Neural progenitor cell (in vitro differentiated cells): ENCODE measurements at regions not wholly inside any gene's neighbourhood (a gene's known extent, or its start where the extent isn't known, plus 50 kb on each side); places are given as distances from the start of the nearest gene placed in this dataset.

Source experiments
- DNase-seq: peaks from one replicate; pipeline ENCODE4 v3.0.0-alpha.2; 2016; ENCODE audit warnings: low spot score
- H2AFZ ChIP-seq: fragments of 200-600 bp; sonication (generic); replicated peaks from 2 replicates; pipeline ENCODE4 v1.6.1; 2016; ENCODE audit warnings: antibody characterized with exemption
- H3F3A ChIP-seq: fragments of 200-600 bp; sonication (generic); 2 replicates; pipeline ENCODE4 v1.6.1; 2016; ENCODE audit warnings: antibody characterized with exemption, low read depth
- H3K27ac ChIP-seq: fragments of 200-600 bp; sonication (generic); 2 replicates; pipeline ENCODE4 v1.5.1; 2016; ENCODE audit warnings: mild to moderate bottlenecking
- H3K27me3 ChIP-seq: fragments of 200-600 bp; sonication (generic); 2 replicates; pipeline ENCODE4 v1.6.1; 2016; ENCODE audit warnings: mild to moderate bottlenecking, moderate library complexity
- H3K36me3 ChIP-seq: fragments of 200-600 bp; sonication (generic); 2 replicates; pipeline ENCODE4 v1.5.1; 2016
- H3K4me1 ChIP-seq: fragments of 200-600 bp; sonication (generic); 2 replicates; pipeline ENCODE4 v1.6.1; 2016; ENCODE audit warnings: mixed run types
- H3K4me2 ChIP-seq: fragments of 200-600 bp; sonication (generic); 2 replicates; pipeline ENCODE4 v1.6.1; 2016
- H3K4me3 ChIP-seq: fragments of 200-600 bp; sonication (generic); 2 replicates; pipeline ENCODE4 v1.5.1; 2016
- H3K79me2 ChIP-seq: fragments of 200-600 bp; sonication (generic); 2 replicates; pipeline ENCODE4 v1.6.1; 2016; ENCODE audit warnings: low read depth
- H3K9ac ChIP-seq: fragments of 200-600 bp; sonication (generic); 2 replicates; pipeline ENCODE4 v1.6.1; 2016
- H3K9me3 ChIP-seq: fragments of 200-600 bp; sonication (generic); 2 replicates; pipeline ENCODE4 v1.5.1; 2016; ENCODE audit warnings: low read depth
- H4K20me1 ChIP-seq: fragments of 200-600 bp; sonication (generic); 2 replicates; pipeline ENCODE4 v1.6.1; 2016; ENCODE audit warnings: low read depth
- H3K27ac Mint-ChIP-seq: 3 replicates; pipeline ENCODE4 v1.8.0; 2021; ENCODE audit warnings: mixed read lengths
- H3K27me3 Mint-ChIP-seq: 2 replicates; pipeline ENCODE4 v1.8.0; 2022; ENCODE audit warnings: low read depth, mild to moderate bottlenecking, inconsistent platforms, moderate library complexity, mixed read lengths; ENCODE audit not compliant: insufficient read depth
- H3K36me3 Mint-ChIP-seq: 3 replicates; pipeline ENCODE4 v1.8.0; 2021; ENCODE audit warnings: mixed read lengths
- H3K4me1 Mint-ChIP-seq: 3 replicates; pipeline ENCODE4 v1.8.0; 2021; ENCODE audit warnings: mixed read lengths
- H3K4me3 Mint-ChIP-seq: 3 replicates; pipeline ENCODE4 v1.8.0; 2021; ENCODE audit warnings: mild to moderate bottlenecking, moderate library complexity, mixed read lengths
- H3K9me3 Mint-ChIP-seq: 3 replicates; pipeline ENCODE4 v1.8.0; 2020; ENCODE audit warnings: mixed read lengths
- CTCF ChIP-seq: fragments of 200-600 bp; sonication (generic); IDR thresholded peaks from 2 replicates; pipeline ENCODE4 v1.5.1; 2017; ENCODE audit warnings: antibody characterized with exemption, mild to moderate bottlenecking
- EZH2 ChIP-seq: fragments of 200-600 bp; sonication (generic); IDR thresholded peaks from 2 replicates; pipeline ENCODE4 v1.6.1; 2017; ENCODE audit warnings: antibody characterized with exemption, mild to moderate bottlenecking, moderate library complexity
- EZH2phosphoT487 ChIP-seq: fragments of 200-600 bp; sonication (generic); IDR thresholded peaks from 2 replicates; pipeline ENCODE4 v1.6.1; 2017; ENCODE audit warnings: antibody characterized with exemption

GRCh38 chr3:67947808-67948508 lies 293.5 kb upstream of the SUCLG2 start:
- no peaks in the 10 kb centered on the region for H4K20me1 ChIP-seq
- peaks cover 11% of the 10 kb centered on the region for H3K4me1 ChIP-seq
- Mint-ChIP-seq H3K4me3 (no peak overlapping the region), H3K4me1 (peaks cover 11% of the 10 kb centered on the region), H3K9me3 (peaks cover 4% of the 10 kb centered on the region), H3K36me3 (no peaks in the 10 kb centered on the region), H3K27me3 (no peaks in the 10 kb centered on the region), H3K27ac (peak overlapping the region; percentile 64)
- H3K36me3 ChIP-seq, result no peaks in the 10 kb centered on the region
- H3K27ac ChIP-seq, result no peak overlapping the region
- H3K27me3 ChIP-seq, result no peaks in the 10 kb centered on the region
- H3K4me2 ChIP-seq, result peak overlapping the region; percentile 56
- DNase-seq, result peak; percentile 69
- no peak overlapping the region for H3K9ac ChIP-seq
- no peaks in the 10 kb centered on the region for H3K9me3 ChIP-seq
- H3F3A ChIP-seq, result no peaks in the 10 kb centered on the region
- H2AFZ ChIP-seq, result peak overlapping the region; percentile 98
- no peaks in the 10 kb centered on the region for H3K79me2 ChIP-seq
- no peak overlapping the region for H3K4me3 ChIP-seq
- TF ChIP-seq CTCF (peak; percentile 19), EZH2 (no peak)

GRCh38 chr3:67946436-67946835 lies 292.0 kb upstream of the SUCLG2 start:
- DNase-seq, result no peak
- Histone ChIP-seq H3F3A (no peaks in the 10 kb centered on the region), H3K4me2 (no peak overlapping the region), H3K36me3 (no peaks in the 10 kb centered on the region), H4K20me1 (no peaks in the 10 kb centered on the region), H3K4me3 (no peak overlapping the region), H3K9me3 (no peaks in the 10 kb centered on the region), H3K79me2 (no peaks in the 10 kb centered on the region), H3K9ac (no peak overlapping the region), H3K4me1 (peaks cover 11% of the 10 kb centered on the region), H3K27me3 (no peaks in the 10 kb centered on the region), H3K27ac (no peak overlapping the region), H2AFZ (no peak overlapping the region)
- H3K36me3 Mint-ChIP-seq, result no peaks in the 10 kb centered on the region
- no peaks in the 10 kb centered on the region for H3K27me3 Mint-ChIP-seq
- H3K4me3 Mint-ChIP-seq, result no peak overlapping the region
- peaks cover 4% of the 10 kb centered on the region for H3K9me3 Mint-ChIP-seq
- no peak overlapping the region for H3K27ac Mint-ChIP-seq
- TF ChIP-seq EZH2phosphoT487 (no peak), EZH2 (no peak), CTCF (no peak)
- peaks cover 11% of the 10 kb centered on the region for H3K4me1 Mint-ChIP-seq

- H3F3A ChIP-seq, result no peaks in the 10 kb centered on the region
- H3K4me1 Mint-ChIP-seq, result peaks cover 20% of the 10 kb centered on the region
- no peaks in the 10 kb centered on the region for H3K27me3 ChIP-seq
- no peak overlapping the region for H3K4me3 ChIP-seq
- no peak overlapping the region for H3K9ac ChIP-seq
- no peak overlapping the region for H3K4me2 ChIP-seq
- H4K20me1 ChIP-seq, result no peaks in the 10 kb centered on the region
- no peaks in the 10 kb centered on the region for H3K9me3 ChIP-seq
- H3K4me1 ChIP-seq, result peaks cover 9% of the 10 kb centered on the region
- H3K36me3 Mint-ChIP-seq, result no peaks in the 10 kb centered on the region
- no peak for DNase-seq
- H3K79me2 ChIP-seq, result no peaks in the 10 kb centered on the region
- no peak overlapping the region for H3K4me3 Mint-ChIP-seq
- H3K9me3 Mint-ChIP-seq, result peaks cover 3% of the 10 kb centered on the region
- TF ChIP-seq EZH2 (no peak), EZH2phosphoT487 (no peak), CTCF (no peak)
- H3K27me3 Mint-ChIP-seq, result no peaks in the 10 kb centered on the region
- H3K27ac ChIP-seq, result no peak overlapping the region
- H3K36me3 ChIP-seq, result no peaks in the 10 kb centered on the region
- H2AFZ ChIP-seq, result no peak overlapping the region
- H3K27ac Mint-ChIP-seq, result no peak overlapping the region
These were observed 289.1 kb upstream of the SUCLG2 start for GRCh38 chr3:67943546-67943945.
